ENCODE measurements at regions not wholly inside any gene's neighbourhood (a gene's known extent, or its start where the extent isn't known, plus 50 kb on each side); places are given as distances from the start of the nearest gene placed in this dataset.

DNA sequence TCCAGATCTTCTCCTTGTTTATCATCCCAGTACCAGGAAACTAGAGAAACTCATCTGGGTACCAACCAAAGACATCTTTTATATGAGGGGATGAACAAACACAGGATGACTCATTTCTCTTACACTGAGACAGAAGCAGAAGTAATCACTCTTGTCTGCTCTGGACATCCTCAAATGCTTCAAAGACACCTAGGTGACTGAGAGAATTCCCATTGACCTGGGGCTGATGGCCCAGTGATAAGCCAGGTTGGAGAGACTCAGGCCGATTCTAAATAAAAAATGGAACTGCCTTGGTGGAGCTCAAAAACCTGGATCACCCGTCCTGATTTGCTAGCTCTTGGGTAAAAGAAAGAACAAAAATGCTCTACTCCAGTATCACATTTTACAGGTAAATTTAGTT lies 182.2 kb downstream of the ZNF486 start:
- TF ChIP-seq EZH2phosphoT487 (IDR thresholded peaks at IDR 0.05; ENCODE audit: borderline replicate concordance, low read length) = no peak
- TF ChIP-seq, protein P1, sequence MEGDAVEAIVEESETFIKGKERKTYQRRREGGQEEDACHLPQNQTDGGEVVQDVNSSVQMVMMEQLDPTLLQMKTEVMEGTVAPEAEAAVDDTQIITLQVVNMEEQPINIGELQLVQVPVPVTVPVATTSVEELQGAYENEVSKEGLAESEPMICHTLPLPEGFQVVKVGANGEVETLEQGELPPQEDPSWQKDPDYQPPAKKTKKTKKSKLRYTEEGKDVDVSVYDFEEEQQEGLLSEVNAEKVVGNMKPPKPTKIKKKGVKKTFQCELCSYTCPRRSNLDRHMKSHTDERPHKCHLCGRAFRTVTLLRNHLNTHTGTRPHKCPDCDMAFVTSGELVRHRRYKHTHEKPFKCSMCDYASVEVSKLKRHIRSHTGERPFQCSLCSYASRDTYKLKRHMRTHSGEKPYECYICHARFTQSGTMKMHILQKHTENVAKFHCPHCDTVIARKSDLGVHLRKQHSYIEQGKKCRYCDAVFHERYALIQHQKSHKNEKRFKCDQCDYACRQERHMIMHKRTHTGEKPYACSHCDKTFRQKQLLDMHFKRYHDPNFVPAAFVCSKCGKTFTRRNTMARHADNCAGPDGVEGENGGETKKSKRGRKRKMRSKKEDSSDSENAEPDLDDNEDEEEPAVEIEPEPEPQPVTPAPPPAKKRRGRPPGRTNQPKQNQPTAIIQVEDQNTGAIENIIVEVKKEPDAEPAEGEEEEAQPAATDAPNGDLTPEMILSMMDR (IDR thresholded peaks at IDR 0.05; ENCODE audit: low read depth, low read length, poor library complexity, severe bottlenecking) = no peak
- no peaks in the 10 kb centered on the region for H3K9me2 ChIP-seq (replicated peaks; ENCODE audit: control insufficient read depth, low read length)

DNA sequence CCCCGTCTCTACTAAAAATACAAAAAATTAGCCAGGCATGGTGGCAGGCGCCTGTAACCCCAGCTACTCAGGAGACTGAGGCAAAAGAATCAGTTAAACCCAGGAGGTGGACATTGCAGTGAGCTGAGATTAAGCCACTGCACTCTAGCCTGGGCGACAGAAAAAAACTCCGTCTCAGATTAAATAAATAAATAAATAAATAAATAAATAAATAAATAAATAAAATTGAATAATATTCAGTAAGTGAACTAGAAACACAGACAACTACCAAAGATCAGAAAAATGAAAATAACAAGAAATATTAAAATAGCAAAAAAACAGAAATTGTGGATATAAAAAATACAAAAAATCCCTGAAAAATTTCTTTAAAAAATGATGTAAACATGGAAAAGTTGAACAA lies 172.4 kb downstream of the ZNF486 start:
- Histone ChIP-seq H3F3A (ENCODE audit: control insufficient read depth, insufficient read depth) (no peaks in the 10 kb centered on the region), H3K27ac (ENCODE audit: low read depth, low read length) (no peak overlapping the region), H3K9me2 (replicated peaks; ENCODE audit: control insufficient read depth, low read length) (no peaks in the 10 kb centered on the region), H4K20me1 (ENCODE audit: control insufficient read depth, insufficient read depth, low read depth, low read length) (no peaks in the 10 kb centered on the region), H3K4me1 (ENCODE audit: control insufficient read depth, low read length) (no peaks in the 10 kb centered on the region), H3K4me3 (ENCODE audit: low read length) (no peak overlapping the region), H3K79me2 (ENCODE audit: control insufficient read depth, low read length) (no peaks in the 10 kb centered on the region), H3K27me3 (ENCODE audit: control insufficient read depth, low read length) (no peaks in the 10 kb centered on the region), H3K4me2 (ENCODE audit: low read length) (no peak overlapping the region), H3K9me3 (ENCODE audit: control insufficient read depth, insufficient read depth, low read length) (no peaks in the 10 kb centered on the region), H3K36me3 (ENCODE audit: control insufficient read depth, low read length) (no peaks in the 10 kb centered on the region)
- no peak for TF ChIP-seq EZH2phosphoT487 (IDR thresholded peaks at IDR 0.05; ENCODE audit: borderline replicate concordance, low read length)
- TF ChIP-seq, protein P1 (IDR thresholded peaks at IDR 0.05; ENCODE audit: low read depth, low read length, poor library complexity, severe bottlenecking) = no peak

More for the DNA sequence above, 182.2 kb downstream of the ZNF486 start:
- H3K4me2 ChIP-seq (ENCODE audit: low read length) = no peak overlapping the region
- no peaks in the 10 kb centered on the region for H4K20me1 ChIP-seq (ENCODE audit: control insufficient read depth, insufficient read depth, low read depth, low read length)
- H3K9me3 ChIP-seq (ENCODE audit: control insufficient read depth, insufficient read depth, low read length) = no peaks in the 10 kb centered on the region
- no peaks in the 10 kb centered on the region for H3K36me3 ChIP-seq (ENCODE audit: control insufficient read depth, low read length)
- H3K27me3 ChIP-seq (ENCODE audit: control insufficient read depth, low read length) = no peaks in the 10 kb centered on the region
- H3K4me1 ChIP-seq (ENCODE audit: control insufficient read depth, low read length) = no peaks in the 10 kb centered on the region
- no peak overlapping the region for H3K27ac ChIP-seq (ENCODE audit: low read depth, low read length)
- no peaks in the 10 kb centered on the region for H3K79me2 ChIP-seq (ENCODE audit: control insufficient read depth, low read length)
- H3F3A ChIP-seq (ENCODE audit: control insufficient read depth, insufficient read depth) = no peaks in the 10 kb centered on the region
- H3K4me3 ChIP-seq (ENCODE audit: low read length) = no peak overlapping the region

DNA sequence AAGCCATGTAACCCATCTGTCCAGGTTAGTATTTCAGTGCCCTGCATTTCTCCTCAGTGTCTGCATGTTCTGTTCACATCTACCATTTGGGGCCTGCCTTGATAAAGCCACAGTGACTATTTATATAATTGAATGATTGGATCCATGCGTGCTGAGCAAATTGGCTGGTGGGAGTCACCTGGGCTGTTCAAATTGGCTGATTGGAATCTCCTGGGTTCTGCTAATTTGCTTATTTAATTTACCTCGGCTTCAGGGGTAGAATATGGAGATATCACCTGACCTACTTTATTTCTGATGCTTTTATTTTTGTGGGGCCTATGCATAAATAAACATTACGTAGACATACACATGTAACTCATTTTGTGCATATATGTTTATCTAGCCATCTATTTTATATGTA lies 167.7 kb downstream of the ZNF486 start:
- Histone ChIP-seq H3K9me3 (ENCODE audit: control insufficient read depth, insufficient read depth, low read length) (no peaks in the 10 kb centered on the region), H3K27ac (ENCODE audit: low read depth, low read length) (no peak overlapping the region), H3K36me3 (ENCODE audit: control insufficient read depth, low read length) (no peaks in the 10 kb centered on the region)

More for the DNA sequence above, 167.7 kb downstream of the ZNF486 start:
- H4K20me1 ChIP-seq (ENCODE audit: control insufficient read depth, insufficient read depth, low read depth, low read length) = no peaks in the 10 kb centered on the region
- H3K9me2 ChIP-seq (replicated peaks; ENCODE audit: control insufficient read depth, low read length) = no peaks in the 10 kb centered on the region
- no peaks in the 10 kb centered on the region for H3F3A ChIP-seq (ENCODE audit: control insufficient read depth, insufficient read depth)
- TF ChIP-seq, protein P1 (IDR thresholded peaks at IDR 0.05; ENCODE audit: low read depth, low read length, poor library complexity, severe bottlenecking) = no peak
- TF ChIP-seq EZH2phosphoT487 (IDR thresholded peaks at IDR 0.05; ENCODE audit: borderline replicate concordance, low read length) = no peak
- no peaks in the 10 kb centered on the region for H3K79me2 ChIP-seq (ENCODE audit: control insufficient read depth, low read length)
- H3K4me1 ChIP-seq (ENCODE audit: control insufficient read depth, low read length) = no peaks in the 10 kb centered on the region
- no peak overlapping the region for H3K4me2 ChIP-seq (ENCODE audit: low read length)
- H3K27me3 ChIP-seq (ENCODE audit: control insufficient read depth, low read length) = no peaks in the 10 kb centered on the region
- H3K4me3 ChIP-seq (ENCODE audit: low read length) = no peak overlapping the region
